ENCODE measurements at regions not wholly inside any gene's neighbourhood (a gene's known extent, or its start where the extent isn't known, plus 50 kb on each side); places are given as distances from the start of the nearest gene placed in this dataset.

DNA sequence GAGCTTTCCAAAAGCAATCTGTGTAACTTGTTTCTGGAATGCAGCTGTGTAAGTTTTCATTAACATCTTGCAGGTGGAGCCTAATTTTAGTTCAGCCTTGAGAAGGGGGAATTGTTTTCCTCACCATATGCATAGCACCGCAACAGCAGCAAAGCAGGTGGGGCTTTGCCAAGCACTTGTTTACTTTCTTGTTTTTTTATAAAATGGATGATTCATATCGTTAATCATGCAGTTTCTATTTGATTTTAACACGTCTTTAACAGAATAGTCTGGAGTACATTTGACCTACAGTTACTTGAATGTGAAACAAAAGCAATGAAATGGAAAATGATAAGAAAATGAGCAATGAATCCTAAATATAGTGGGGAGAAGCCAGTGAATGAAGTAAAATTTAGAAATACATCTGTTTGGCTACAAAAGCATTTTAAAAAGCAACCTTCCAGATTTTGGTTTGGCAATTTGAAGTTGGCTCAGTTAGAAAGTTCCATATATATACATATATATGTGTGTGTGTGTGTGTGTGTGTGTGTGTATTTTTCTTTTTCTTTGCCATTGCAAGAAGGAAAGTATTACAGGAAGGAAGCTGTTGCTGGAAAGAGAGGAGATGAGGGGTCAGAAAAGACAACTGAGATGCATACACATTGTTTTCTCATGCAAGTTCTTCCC is 119.0 kb upstream of the ADGRL2 start:
- no peaks in the 10 kb centered on the region for H3K36me3 ChIP-seq (ENCODE audit: low read depth, missing control alignments)
- DNase-seq, result no peak

DNA sequence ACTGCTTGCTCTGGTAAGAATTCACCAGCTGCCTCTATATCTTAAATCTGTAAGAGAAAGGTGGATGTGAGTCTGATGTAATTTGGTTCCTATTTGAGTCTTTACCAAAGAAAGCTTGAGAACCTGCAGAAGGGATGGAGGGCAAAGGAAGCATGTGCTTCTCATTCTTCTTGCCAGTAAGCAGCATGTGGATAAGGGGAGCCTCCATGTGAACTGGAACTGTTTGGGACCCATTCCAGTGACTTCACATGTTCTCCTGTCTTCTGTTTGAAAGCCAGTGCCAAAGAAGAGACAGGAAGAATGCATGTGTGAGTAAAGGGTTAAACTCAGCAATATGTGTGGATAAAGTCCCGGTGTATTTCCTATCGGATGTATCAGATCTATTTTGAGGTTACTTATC is 119.6 kb upstream of the ADGRL2 start:
- peaks cover 16% of the 10 kb centered on the region for H3K4me1 ChIP-seq
- H3K36me3 ChIP-seq (ENCODE audit: low read depth, missing control alignments), result no peaks in the 10 kb centered on the region
- no peaks in the 10 kb centered on the region for H3K27me3 ChIP-seq
- no peak overlapping the region for H3K4me3 ChIP-seq
- no peak for TF ChIP-seq POLR2A (IDR thresholded peaks at IDR 0.05)
- TF ChIP-seq, protein P1, sequence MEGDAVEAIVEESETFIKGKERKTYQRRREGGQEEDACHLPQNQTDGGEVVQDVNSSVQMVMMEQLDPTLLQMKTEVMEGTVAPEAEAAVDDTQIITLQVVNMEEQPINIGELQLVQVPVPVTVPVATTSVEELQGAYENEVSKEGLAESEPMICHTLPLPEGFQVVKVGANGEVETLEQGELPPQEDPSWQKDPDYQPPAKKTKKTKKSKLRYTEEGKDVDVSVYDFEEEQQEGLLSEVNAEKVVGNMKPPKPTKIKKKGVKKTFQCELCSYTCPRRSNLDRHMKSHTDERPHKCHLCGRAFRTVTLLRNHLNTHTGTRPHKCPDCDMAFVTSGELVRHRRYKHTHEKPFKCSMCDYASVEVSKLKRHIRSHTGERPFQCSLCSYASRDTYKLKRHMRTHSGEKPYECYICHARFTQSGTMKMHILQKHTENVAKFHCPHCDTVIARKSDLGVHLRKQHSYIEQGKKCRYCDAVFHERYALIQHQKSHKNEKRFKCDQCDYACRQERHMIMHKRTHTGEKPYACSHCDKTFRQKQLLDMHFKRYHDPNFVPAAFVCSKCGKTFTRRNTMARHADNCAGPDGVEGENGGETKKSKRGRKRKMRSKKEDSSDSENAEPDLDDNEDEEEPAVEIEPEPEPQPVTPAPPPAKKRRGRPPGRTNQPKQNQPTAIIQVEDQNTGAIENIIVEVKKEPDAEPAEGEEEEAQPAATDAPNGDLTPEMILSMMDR (IDR thresholded peaks at IDR 0.05), result no peak
- WGBS, 2 donors, result 18 to 27% methylated on average over 2 of the region's 2 CpGs
- no peak overlapping the region for H3K27ac ChIP-seq
- no peak for DNase-seq
- H3K9me3 ChIP-seq, result no peaks in the 10 kb centered on the region
- intact Hi-C loops (cut with DNase I; ENCODE audit: low total_unique reads), result no loop called here

More for the DNA sequence above, 119.0 kb upstream of the ADGRL2 start:
- Histone ChIP-seq H3K4me1 (peaks cover 16% of the 10 kb centered on the region), H3K4me3 (no peak overlapping the region), H3K27ac (no peak overlapping the region), H3K9me3 (no peaks in the 10 kb centered on the region), H3K27me3 (no peaks in the 10 kb centered on the region)
- intact Hi-C loops (cut with DNase I; ENCODE audit: low total_unique reads), result no loop called here
- WGBS, 2 donors, result 24 to 33% methylated on average over 3 of the region's 3 CpGs
- no peak for TF ChIP-seq POLR2A (IDR thresholded peaks at IDR 0.05)
- TF ChIP-seq, protein P1 (IDR thresholded peaks at IDR 0.05), result no peak

DNA sequence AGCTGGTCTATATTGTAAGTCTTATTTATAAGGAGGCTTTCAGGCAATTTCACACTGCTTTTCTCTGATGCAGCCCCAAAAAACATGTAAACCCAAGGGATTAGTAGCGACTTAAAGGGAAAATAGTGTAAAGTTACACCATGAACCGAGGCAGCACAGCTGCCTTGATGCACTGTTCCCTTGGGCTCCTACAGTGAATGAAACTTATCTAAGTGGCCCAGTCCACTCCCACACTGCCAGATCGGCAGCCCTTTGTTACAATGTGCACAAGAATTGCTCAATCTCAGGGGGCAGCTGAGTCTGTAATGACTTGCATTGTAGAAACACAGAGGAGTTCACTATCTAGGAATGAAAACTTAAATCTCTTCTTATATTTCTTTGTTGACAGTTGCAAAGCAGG is 120.8 kb upstream of the ADGRL2 start:
- 3 to 17% methylated on average over 3 of the region's 3 CpGs for WGBS, 2 donors
- H3K36me3 ChIP-seq (ENCODE audit: low read depth, missing control alignments), result no peaks in the 10 kb centered on the region
- H3K4me1 ChIP-seq, result peaks cover 16% of the 10 kb centered on the region
- intact Hi-C loops (cut with DNase I; ENCODE audit: low total_unique reads), result no loop called here
- peak; percentile 89 for DNase-seq
- no peaks in the 10 kb centered on the region for H3K27me3 ChIP-seq
- TF ChIP-seq, protein P1 (IDR thresholded peaks at IDR 0.05), result no peak
- TF ChIP-seq POLR2A (IDR thresholded peaks at IDR 0.05), result no peak
- H3K27ac ChIP-seq, result no peak overlapping the region
- H3K4me3 ChIP-seq, result no peak overlapping the region
- no peaks in the 10 kb centered on the region for H3K9me3 ChIP-seq

DNA sequence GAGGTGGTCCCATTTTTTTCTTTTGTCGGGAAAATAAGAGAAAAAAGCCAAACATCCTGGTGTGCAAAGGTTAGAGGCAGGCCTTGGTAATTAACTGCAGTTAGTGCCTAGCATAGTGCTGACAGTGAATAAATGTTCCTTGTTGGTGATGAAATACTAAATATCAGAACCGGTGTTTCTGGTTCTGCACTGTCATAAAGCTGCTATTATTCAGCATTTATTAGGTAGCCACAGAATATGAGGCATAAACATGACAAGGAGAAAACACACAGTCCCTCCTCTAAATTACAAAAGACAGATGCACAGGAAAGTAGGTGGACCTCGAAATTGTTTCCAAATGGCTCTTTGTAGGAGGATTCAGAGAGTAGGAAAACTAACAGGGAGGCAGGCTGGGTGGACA is 122.0 kb upstream of the ADGRL2 start:
- Histone ChIP-seq H3K4me3 (no peak overlapping the region), H3K27me3 (no peaks in the 10 kb centered on the region), H3K4me1 (peaks cover 16% of the 10 kb centered on the region), H3K9me3 (no peaks in the 10 kb centered on the region), H3K36me3 (ENCODE audit: low read depth, missing control alignments) (no peaks in the 10 kb centered on the region), H3K27ac (no peak overlapping the region)
- intact Hi-C loops (cut with DNase I; ENCODE audit: low total_unique reads), result no loop called here
- no peak for TF ChIP-seq POLR2A (IDR thresholded peaks at IDR 0.05)
- TF ChIP-seq, protein P1 (IDR thresholded peaks at IDR 0.05), result no peak
- WGBS, 2 donors, result 71 to 81% methylated on average over 3 of the region's 3 CpGs
- DNase-seq, result no peak

DNA sequence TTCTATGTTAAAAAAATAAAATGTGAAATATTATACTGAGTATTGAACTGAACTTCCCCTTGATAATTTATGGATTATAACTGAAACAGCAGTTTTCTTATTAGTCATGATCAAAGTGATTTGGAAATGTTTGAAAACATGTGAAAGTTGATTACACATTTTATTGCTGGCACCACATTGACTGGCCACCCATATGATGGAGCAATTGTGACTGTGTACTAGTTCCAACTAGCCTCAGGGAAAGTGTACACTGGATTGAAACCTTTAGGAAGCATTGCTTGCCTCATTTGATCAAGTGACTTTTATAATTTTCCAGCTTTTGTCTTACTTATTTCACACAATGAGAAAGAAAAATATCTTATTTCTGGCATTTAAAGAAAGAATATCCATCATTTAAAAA is 128.0 kb upstream of the ADGRL2 start:
- no peak for DNase-seq

More for the DNA sequence above, 128.0 kb upstream of the ADGRL2 start:
- no peak overlapping the region for H3K27ac ChIP-seq
- H3K4me3 ChIP-seq, result no peak overlapping the region
- H3K4me1 ChIP-seq, result no peaks in the 10 kb centered on the region
- intact Hi-C loops (cut with DNase I; ENCODE audit: low total_unique reads), result no loop called here
- TF ChIP-seq, protein P1 (IDR thresholded peaks at IDR 0.05), result no peak
- TF ChIP-seq POLR2A (IDR thresholded peaks at IDR 0.05), result no peak
- H3K9me3 ChIP-seq, result no peaks in the 10 kb centered on the region
- no peaks in the 10 kb centered on the region for H3K27me3 ChIP-seq
- no peaks in the 10 kb centered on the region for H3K36me3 ChIP-seq (ENCODE audit: low read depth, missing control alignments)
